HEK293T (cell line): ENCODE measurements at regions not wholly inside any gene's neighbourhood (a gene's known extent, or its start where the extent isn't known, plus 50 kb on each side); places are given as distances from the start of the nearest gene placed in this dataset.

ENCODE experiments used
- ARNT ChIP-seq: fragments of 450-650 bp; IDR thresholded peaks from 2 replicates; pipeline ENCODE4 v1.6.1; 2017; ENCODE audit warnings: mild to moderate bottlenecking
- FOXA1 ChIP-seq: fragments of 450-650 bp; IDR thresholded peaks from 2 replicates; pipeline ENCODE4 v1.6.1; 2016; ENCODE audit warnings: mild to moderate bottlenecking
- FOXM1 ChIP-seq: fragments of 450-650 bp; IDR thresholded peaks from 2 replicates; pipeline ENCODE4 v1.6.1; 2017; ENCODE audit warnings: mild to moderate bottlenecking, borderline replicate concordance
- HDGF ChIP-seq: fragments of 450-650 bp; IDR thresholded peaks from 2 replicates; pipeline ENCODE4 v1.6.1; 2017; ENCODE audit warnings: antibody characterized with exemption, borderline replicate concordance
- SP1 ChIP-seq: fragments of 450-650 bp; IDR thresholded peaks from 2 replicates; pipeline ENCODE4 v1.6.1; 2017
- TARDBP ChIP-seq: fragments of 450-650 bp; IDR thresholded peaks from 2 replicates; pipeline ENCODE4 v1.6.1; 2016

GRCh38 chr4:100581337-100581736 is 63.5 kb upstream of the EMCN start:
- no peak for TF ChIP-seq TARDBP
- no peak for TF ChIP-seq SP1
- TF ChIP-seq FOXM1: no peak
- no peak for TF ChIP-seq HDGF
- no peak for TF ChIP-seq FOXA1
- no peak for TF ChIP-seq ARNT
